ENCODE measurements at regions not wholly inside any gene's neighbourhood (a gene's known extent, or its start where the extent isn't known, plus 50 kb on each side); places are given as distances from the start of the nearest gene placed in this dataset.
"Not testable (repeated sequence)": the region's sequence is repeated elsewhere in the genome, so short reads cannot be mapped to it uniquely, and the experiment has no call there.

GRCh38 chr4:181846934-181847333 lies 396.3 kb upstream of the TENM3 start:
- DNase-seq (ENCODE audit: low read depth) = no peak
- no peak overlapping the region for H3K4me3 ChIP-seq (ENCODE audit: low read depth, low read length)

- H3K4me3 ChIP-seq (ENCODE audit: low read depth, low read length) = no peak overlapping the region
These were observed 394.8 kb upstream of the TENM3 start for GRCh38 chr4:181848357-181848756.

GRCh38 chr4:181849472-181849871 lies 393.7 kb upstream of the TENM3 start:
- no peak overlapping the region for H3K4me3 ChIP-seq (ENCODE audit: low read depth, low read length)
- DNase-seq (ENCODE audit: low read depth) = no peak

More at GRCh38 chr4:181848357-181848756, 394.8 kb upstream of the TENM3 start:
- DNase-seq (ENCODE audit: low read depth) = no peak

GRCh38 chr4:181853881-181854511 lies 389.2 kb upstream of the TENM3 start:
- DNase-seq (ENCODE audit: low read depth) = no peak
- no peak overlapping the region for H3K4me3 ChIP-seq (ENCODE audit: low read depth, low read length)

- H3K4me3 ChIP-seq (ENCODE audit: low read depth, low read length) = no peak overlapping the region
- no peak for DNase-seq (ENCODE audit: low read depth)
These were observed 387.9 kb upstream of the TENM3 start for GRCh38 chr4:181855307-181855706.

- DNase-seq (ENCODE audit: low read depth) = not testable (repeated sequence)
These were observed 385.7 kb upstream of the TENM3 start for GRCh38 chr4:181857471-181857870.

GRCh38 chr4:181858741-181859140 lies 384.5 kb upstream of the TENM3 start:
- H3K4me3 ChIP-seq (ENCODE audit: low read depth, low read length) = no peak overlapping the region
- no peak for DNase-seq (ENCODE audit: low read depth)

More at GRCh38 chr4:181857471-181857870, 385.7 kb upstream of the TENM3 start:
- not testable (repeated sequence) for H3K4me3 ChIP-seq (ENCODE audit: low read depth, low read length)

- H3K4me3 ChIP-seq (ENCODE audit: low read depth, low read length) = no peak overlapping the region
- no peak for DNase-seq (ENCODE audit: low read depth)
These were observed 383.8 kb upstream of the TENM3 start for GRCh38 chr4:181859439-181859838.

- no peak overlapping the region for H3K4me3 ChIP-seq (ENCODE audit: low read depth, low read length)
- peak; percentile 39 for DNase-seq (ENCODE audit: low read depth)
These were observed 383.0 kb upstream of the TENM3 start for GRCh38 chr4:181860157-181860556.

- no peak for DNase-seq (ENCODE audit: low read depth)
- H3K4me3 ChIP-seq (ENCODE audit: low read depth, low read length) = no peak overlapping the region
These were observed 382.5 kb upstream of the TENM3 start for GRCh38 chr4:181860668-181861067.

GRCh38 chr4:181863856-181864255 lies 379.3 kb upstream of the TENM3 start:
- DNase-seq (ENCODE audit: low read depth) = no peak
- H3K4me3 ChIP-seq (ENCODE audit: low read depth, low read length) = no peak overlapping the region

GRCh38 chr4:181870326-181870725 lies 372.9 kb upstream of the TENM3 start:
- no peak for DNase-seq (ENCODE audit: low read depth)
- no peak overlapping the region for H3K4me3 ChIP-seq (ENCODE audit: low read depth, low read length)

- no peak for DNase-seq (ENCODE audit: low read depth)
- no peak overlapping the region for H3K4me3 ChIP-seq (ENCODE audit: low read depth, low read length)
These were observed 368.6 kb upstream of the TENM3 start for GRCh38 chr4:181874602-181875001.

GRCh38 chr4:181877329-181877848 lies 365.8 kb upstream of the TENM3 start:
- peak; percentile 55 for DNase-seq (ENCODE audit: low read depth)

GRCh38 chr4:181890031-181890430 lies 353.2 kb upstream of the TENM3 start:
- DNase-seq (ENCODE audit: low read depth) = no peak
- H3K4me3 ChIP-seq (ENCODE audit: low read depth, low read length) = no peak overlapping the region

More at GRCh38 chr4:181877329-181877848, 365.8 kb upstream of the TENM3 start:
- H3K4me3 ChIP-seq (ENCODE audit: low read depth, low read length) = no peak overlapping the region

GRCh38 chr4:181890911-181891310 lies 352.3 kb upstream of the TENM3 start:
- DNase-seq (ENCODE audit: low read depth) = no peak
- H3K4me3 ChIP-seq (ENCODE audit: low read depth, low read length) = no peak overlapping the region

- no peak overlapping the region for H3K4me3 ChIP-seq (ENCODE audit: low read depth, low read length)
- DNase-seq (ENCODE audit: low read depth) = no peak
These were observed 346.6 kb upstream of the TENM3 start for GRCh38 chr4:181896614-181897013.

GRCh38 chr4:181897935-181898334 lies 345.3 kb upstream of the TENM3 start:
- DNase-seq (ENCODE audit: low read depth) = no peak
- no peak overlapping the region for H3K4me3 ChIP-seq (ENCODE audit: low read depth, low read length)

GRCh38 chr4:181902404-181902803 lies 340.8 kb upstream of the TENM3 start:
- DNase-seq (ENCODE audit: low read depth) = not testable (repeated sequence)

GRCh38 chr4:181905708-181906107 lies 337.5 kb upstream of the TENM3 start:
- no peak for DNase-seq (ENCODE audit: low read depth)
- no peak overlapping the region for H3K4me3 ChIP-seq (ENCODE audit: low read depth, low read length)

More at GRCh38 chr4:181902404-181902803, 340.8 kb upstream of the TENM3 start:
- H3K4me3 ChIP-seq (ENCODE audit: low read depth, low read length) = not testable (repeated sequence)

- no peak for DNase-seq (ENCODE audit: low read depth)
- H3K4me3 ChIP-seq (ENCODE audit: low read depth, low read length) = no peak overlapping the region
These were observed 335.0 kb upstream of the TENM3 start for GRCh38 chr4:181908168-181908567.

Data from skeletal muscle cell (primary cell).